Hepatocyte (in vitro differentiated cells): ENCODE measurements at regions not wholly inside any gene's neighbourhood (a gene's known extent, or its start where the extent isn't known, plus 50 kb on each side); places are given as distances from the start of the nearest gene placed in this dataset.

Experiments
- DNase-seq: peaks from one replicate; pipeline ENCODE4 v3.0.0-alpha.2; 2016; ENCODE audit warnings: low spot score
- H2AFZ ChIP-seq: fragments of 200-600 bp; sonication (generic); 2 replicates; pipeline ENCODE4 v1.6.0; 2016; ENCODE audit warnings: antibody characterized with exemption, mild to moderate bottlenecking
- H3K27ac ChIP-seq: fragments of 200-600 bp; sonication (generic); 2 replicates; pipeline ENCODE4 v1.5.1; 2016; ENCODE audit warnings: mild to moderate bottlenecking
- H3K27me3 ChIP-seq: fragments of 200-600 bp; sonication (generic); 2 replicates; pipeline ENCODE4 v1.6.1; 2016
- H3K36me3 ChIP-seq: fragments of 200-600 bp; sonication (generic); replicated peaks from 2 replicates; pipeline ENCODE4 v1.5.1; 2016; ENCODE audit warnings: low read depth; ENCODE audit not compliant: insufficient read depth
- H3K4me1 ChIP-seq: fragments of 200-600 bp; sonication (generic); 2 replicates; pipeline ENCODE4 v1.5.1; 2016; ENCODE audit warnings: mild to moderate bottlenecking, moderate library complexity; ENCODE audit not compliant: insufficient read depth
- H3K4me2 ChIP-seq: fragments of 200-600 bp; sonication (generic); 2 replicates; pipeline ENCODE4 v1.6.0; 2016
- H3K4me3 ChIP-seq: fragments of 200-600 bp; sonication (generic); 2 replicates; pipeline ENCODE4 v1.5.1; 2016; ENCODE audit warnings: mild to moderate bottlenecking
- H3K79me2 ChIP-seq: fragments of 200-600 bp; sonication (generic); 2 replicates; pipeline ENCODE4 v1.6.0; 2017; ENCODE audit warnings: mild to moderate bottlenecking
- H3K9me2 ChIP-seq: fragments of 200-600 bp; sonication (generic); replicated peaks from 2 replicates; pipeline ENCODE4 v1.6.0; 2017; ENCODE audit warnings: mild to moderate bottlenecking; ENCODE audit not compliant: insufficient read depth
- H3K9me3 ChIP-seq: fragments of 200-600 bp; sonication (generic); 2 replicates; pipeline ENCODE4 v1.5.1; 2016; ENCODE audit warnings: low read depth, mild to moderate bottlenecking
- H4K20me1 ChIP-seq: fragments of 200-600 bp; sonication (generic); 2 replicates; pipeline ENCODE4 v1.6.0; 2016; ENCODE audit warnings: mild to moderate bottlenecking; ENCODE audit not compliant: insufficient read depth, poor library complexity, severe bottlenecking
- CTCF ChIP-seq: fragments of 200-600 bp; sonication (generic); IDR thresholded peaks from 2 replicates; pipeline ENCODE4 v1.5.1; 2016; ENCODE audit warnings: antibody characterized with exemption, mild to moderate bottlenecking; ENCODE audit not compliant: poor library complexity
- EZH2 ChIP-seq: fragments of 200-600 bp; sonication (generic); IDR thresholded peaks from 2 replicates; pipeline ENCODE4 v1.6.1; 2016; ENCODE audit warnings: antibody characterized with exemption, mild to moderate bottlenecking, borderline replicate concordance
- EZH2phosphoT487 ChIP-seq: fragments of 200-600 bp; sonication (generic); IDR thresholded peaks from one replicate; pipeline ENCODE4 v1.6.1; 2018; ENCODE audit warnings: antibody characterized with exemption, mild to moderate bottlenecking, low read depth, moderate library complexity; ENCODE audit not compliant: unreplicated experiment, severe bottlenecking
- WGBS: methylation state at CpG from one replicate; pipeline ENCODE4 v1.1.6; 2016; ENCODE audit warnings: low lambda C conversion rate; ENCODE audit errors: missing lambda C conversion rate; 5-methylcytosine and 5-hydroxymethylcytosine counted together

- H3K9me3 ChIP-seq = no peaks in the 10 kb centered on the region
- H3K9me2 ChIP-seq = no peaks in the 10 kb centered on the region
- H3K36me3 ChIP-seq = no peaks in the 10 kb centered on the region
- H3K27ac ChIP-seq = no peak overlapping the region
- no peaks in the 10 kb centered on the region for H3K79me2 ChIP-seq
- no peak for DNase-seq
- no peak overlapping the region for H3K4me3 ChIP-seq
- no peak for TF ChIP-seq CTCF
- no peak for TF ChIP-seq EZH2
- no peak for TF ChIP-seq EZH2phosphoT487
- WGBS = 92% methylated on average over 12 of the region's 12 CpGs
- H3K4me2 ChIP-seq = no peak overlapping the region
- H3K4me1 ChIP-seq = peaks cover 12% of the 10 kb centered on the region
- H2AFZ ChIP-seq = no peak overlapping the region
- H3K27me3 ChIP-seq = no peaks in the 10 kb centered on the region
- no peaks in the 10 kb centered on the region for H4K20me1 ChIP-seq
These were observed 132.9 kb upstream of the ZMIZ1 start for GRCh38 chr10:78935697-78936407.

- Histone ChIP-seq H3K9me3 (no peaks in the 10 kb centered on the region), H3K4me2 (no peak overlapping the region), H3K27me3 (no peaks in the 10 kb centered on the region), H3K79me2 (no peaks in the 10 kb centered on the region), H3K9me2 (no peaks in the 10 kb centered on the region), H3K27ac (no peak overlapping the region), H3K4me1 (peaks cover 12% of the 10 kb centered on the region), H4K20me1 (no peaks in the 10 kb centered on the region), H3K4me3 (no peak overlapping the region), H2AFZ (no peak overlapping the region), H3K36me3 (no peaks in the 10 kb centered on the region)
- 76% methylated on average over 13 of the region's 13 CpGs for whole genome bisulfite sequencing
- TF ChIP-seq EZH2phosphoT487 = no peak
- TF ChIP-seq EZH2 = no peak
- TF ChIP-seq CTCF = no peak
- no peak for DNase-seq
These were observed 132.1 kb upstream of the ZMIZ1 start for GRCh38 chr10:78936412-78937342.

- WGBS = 91% methylated on average over 5 of the region's 5 CpGs
- H3K4me1 ChIP-seq = peaks cover 6% of the 10 kb centered on the region
These were observed 131.4 kb upstream of the ZMIZ1 start for GRCh38 chr10:78937393-78937792.

More at GRCh38 chr10:78937393-78937792, 131.4 kb upstream of the ZMIZ1 start:
- DNase-seq = no peak
- Histone ChIP-seq H4K20me1 (no peaks in the 10 kb centered on the region), H3K4me2 (no peak overlapping the region), H3K27ac (peak overlapping the region; percentile 7), H3K27me3 (no peaks in the 10 kb centered on the region), H3K4me3 (no peak overlapping the region), H3K9me2 (no peaks in the 10 kb centered on the region), H2AFZ (no peak overlapping the region), H3K9me3 (no peaks in the 10 kb centered on the region), H3K36me3 (no peaks in the 10 kb centered on the region), H3K79me2 (no peaks in the 10 kb centered on the region)
- TF ChIP-seq EZH2phosphoT487 = no peak
- TF ChIP-seq CTCF = no peak
- no peak for TF ChIP-seq EZH2
